Naive thymus-derived CD4-positive, alpha-beta T cell (primary cell): ENCODE measurements at regions not wholly inside any gene's neighbourhood (a gene's known extent, or its start where the extent isn't known, plus 50 kb on each side); places are given as distances from the start of the nearest gene placed in this dataset.
A peak's percentile ranks its signal among the peaks of the same experiment; 100 is the strongest.

Experiments
- ATAC-seq: fragments of 150-1000 bp; cut with Tn5 transposase; 2 replicates; pipeline ENCODE4 v1.10.0; 2021; ENCODE audit warnings: mild to moderate bottlenecking, moderate library complexity
- CTCF ChIA-PET: fragments of 350-600 bp; sonication (Branson Sonifier 250); formaldehyde crosslinking; loops from one replicate; lab custom pipeline; 2021; ENCODE audit warnings: antibody characterized with exemption; lab: Charles Lee
- POLR2A ChIA-PET: fragments of 350-600 bp; sonication (Branson Sonifier 250); formaldehyde crosslinking; loops from one replicate; lab custom pipeline; 2021; ENCODE audit warnings: antibody characterized with exemption, inconsistent platforms; lab: Charles Lee
- DNase-seq, 9 donors: peaks; one replicate each; pipeline versions ENCODE4 v3.0.0 to v3.0.0-alpha.2; 2020 to 2022; ENCODE audit warnings: mixed read lengths in 1 of 9
- H3K27ac ChIP-seq: one replicate; pipeline ENCODE4 v1.7.0; 2013; ENCODE audit warnings: mild to moderate bottlenecking, low read depth, low read length, moderate library complexity
- H3K27me3 ChIP-seq, 2 donors: one replicate each; pipeline ENCODE4 v1.7.0; 2013; ENCODE audit warnings: low read length in 2 of 2, mild to moderate bottlenecking in 2 of 2, moderate library complexity in 2 of 2; ENCODE audit not compliant: control insufficient read depth in 2 of 2, insufficient read depth in 2 of 2
- H3K36me3 ChIP-seq, 3 experiments: 1 replicate in 2 of 3; 2 replicates in 1 of 3; pipeline ENCODE4 v1.7.0; 2013; ENCODE audit warnings: low read length in 3 of 3, mild to moderate bottlenecking in 3 of 3, moderate library complexity in 1 of 3; ENCODE audit not compliant: insufficient read depth in 3 of 3, control insufficient read depth in 2 of 3
- H3K4me1 ChIP-seq, 2 donors: one replicate each; pipeline ENCODE4 v1.7.0; 2013; ENCODE audit warnings: low read length in 2 of 2, mild to moderate bottlenecking in 2 of 2, moderate library complexity in 1 of 2; ENCODE audit not compliant: control insufficient read depth in 2 of 2, insufficient read depth in 2 of 2
- H3K4me3 ChIP-seq: 2 replicates; pipeline ENCODE4 v1.7.0; 2013; ENCODE audit warnings: mild to moderate bottlenecking, low read length
- H3K9me3 ChIP-seq, 3 experiments: 1 replicate in 2 of 3; 2 replicates in 1 of 3; pipeline ENCODE4 v1.7.0; 2013; ENCODE audit warnings: low read length in 3 of 3; ENCODE audit not compliant: control insufficient read depth in 2 of 3
- H3K27ac Mint-ChIP-seq, 9 donors: one replicate each; pipeline ENCODE4 v1.8.0; 2020 to 2022; ENCODE audit warnings: mixed read lengths in 9 of 9, mild to moderate bottlenecking in 8 of 9, moderate library complexity in 5 of 9, inconsistent platforms in 2 of 9
- H3K27me3 Mint-ChIP-seq, 5 donors: one replicate each; pipeline ENCODE4 v1.8.0; 2021 to 2022; ENCODE audit warnings: mixed read lengths in 5 of 5, mild to moderate bottlenecking in 1 of 5
- H3K36me3 Mint-ChIP-seq, 5 donors: one replicate each; pipeline ENCODE4 v1.8.0; 2020 to 2022; ENCODE audit warnings: mixed read lengths in 5 of 5, mild to moderate bottlenecking in 3 of 5, inconsistent platforms in 1 of 5
- H3K4me1 Mint-ChIP-seq, 7 donors: one replicate each; pipeline ENCODE4 v1.8.0; 2020 to 2022; ENCODE audit warnings: mixed read lengths in 7 of 7, mild to moderate bottlenecking in 3 of 7, inconsistent platforms in 1 of 7
- H3K4me3 Mint-ChIP-seq, 10 donors: one replicate each; pipeline ENCODE4 v1.8.0; 2020 to 2022; ENCODE audit warnings: mild to moderate bottlenecking in 10 of 10, mixed read lengths in 10 of 10, moderate library complexity in 6 of 10, inconsistent platforms in 2 of 10
- H3K9me3 Mint-ChIP-seq, 11 donors: one replicate each; pipeline ENCODE4 v1.8.0; 2020 to 2022; ENCODE audit warnings: mixed read lengths in 11 of 11, mild to moderate bottlenecking in 4 of 11, inconsistent platforms in 1 of 11, moderate library complexity in 1 of 11
- intact Hi-C, 2 donors: fragments of 100-400 bp; cut with micrococcal nuclease; formaldehyde crosslinking; loops; one replicate each; pipeline ENCODE4 v1.15.1; 2023

DNA sequence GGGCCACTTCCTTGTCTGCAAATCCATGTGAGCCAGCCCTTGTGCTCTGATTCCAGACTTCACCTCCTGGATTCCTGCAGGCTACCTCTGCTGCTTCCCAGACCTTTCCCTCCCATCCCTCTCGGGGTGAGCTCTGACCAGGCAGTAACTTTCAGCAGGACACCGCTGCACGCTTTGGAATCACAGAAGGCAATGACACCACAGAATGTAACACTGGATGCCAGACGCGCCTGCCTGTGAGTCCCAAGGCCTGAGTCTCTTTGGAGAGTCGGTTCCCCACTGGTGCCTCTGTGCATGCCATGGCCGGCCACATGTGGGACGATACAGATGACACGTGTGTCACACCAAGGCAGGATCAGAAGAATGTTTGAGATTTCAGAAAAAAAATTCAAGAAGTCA is 89.7 kb upstream of the ERRFI1 start:
- DNase-seq (no peak), ATAC-seq (no peak)
- no peaks in the 10 kb centered on the region for H3K9me3 ChIP-seq
- Mint-ChIP-seq H3K27ac (no peak overlapping the region), H3K36me3 (no peaks in the 10 kb centered on the region), H3K27me3 (peaks cover 0 to 2% (median 0%) of the 10 kb centered on the region in 5 donors), H3K9me3 (no peaks in the 10 kb centered on the region), H3K4me3 (no peak overlapping the region), H3K4me1 (peaks cover 6 to 23% (median 12%) of the 10 kb centered on the region in 7 donors)
- H3K27me3 ChIP-seq, result no peaks in the 10 kb centered on the region
- POLR2A ChIA-PET, result no interaction called here
- CTCF ChIA-PET, result no interaction called here
- no peak overlapping the region for H3K27ac ChIP-seq
- no peak overlapping the region for H3K4me3 ChIP-seq
- intact Hi-C loops, result no loop called here
- peaks cover 5% of the 10 kb centered on the region in 2 donors for H3K4me1 ChIP-seq
- H3K36me3 ChIP-seq, result no peaks in the 10 kb centered on the region

DNA sequence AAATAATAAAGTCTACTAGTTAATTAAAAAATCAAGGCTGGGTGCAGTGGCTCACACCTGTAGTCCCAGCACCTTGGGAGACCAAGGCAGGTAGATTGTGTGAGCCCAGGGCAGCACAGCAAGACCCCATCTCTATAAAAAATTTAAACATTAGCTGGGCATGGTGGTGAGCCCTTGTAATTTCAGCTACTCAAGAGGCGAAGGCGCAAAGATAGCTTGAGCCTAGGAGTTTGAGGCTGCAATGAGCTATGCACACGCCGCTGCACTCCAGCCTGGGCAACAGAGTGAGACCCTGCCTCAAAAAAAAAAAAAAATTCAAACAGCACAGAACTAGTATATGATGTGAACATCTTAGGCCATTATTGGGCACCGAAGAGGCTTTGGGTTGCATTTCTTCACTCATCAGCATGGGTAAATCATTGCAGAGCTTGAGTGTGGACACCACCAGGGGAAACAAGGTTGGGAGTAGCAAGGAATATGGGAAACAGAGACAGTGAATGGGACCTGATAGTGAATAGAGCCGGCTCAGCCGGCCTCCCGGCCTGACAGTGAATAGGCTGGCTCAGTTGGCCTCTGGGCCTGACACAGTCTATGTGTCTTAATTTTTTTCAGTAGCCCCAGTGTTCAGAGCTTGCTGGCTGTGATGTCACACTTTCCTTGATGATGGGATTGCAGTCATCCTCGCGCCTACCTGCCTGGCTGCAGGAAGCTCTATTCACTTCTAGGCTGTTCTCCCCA is 89.1 kb upstream of the ERRFI1 start:
- Mint-ChIP-seq H3K4me3 (no peak overlapping the region), H3K4me1 (peaks cover 0 to 17% (median 9%) of the 10 kb centered on the region in 7 donors), H3K9me3 (no peaks in the 10 kb centered on the region), H3K27me3 (peaks cover 0 to 5% (median 0%) of the 10 kb centered on the region in 5 donors), H3K36me3 (no peaks in the 10 kb centered on the region), H3K27ac (peak overlapping the region in 2 of 9 donors; percentile 44 to 67)
- Histone ChIP-seq H3K4me3 (no peak overlapping the region), H3K9me3 (no peaks in the 10 kb centered on the region), H3K4me1 (peaks cover 0 to 5% of the 10 kb centered on the region in 2 donors), H3K27ac (no peak overlapping the region), H3K27me3 (no peaks in the 10 kb centered on the region), H3K36me3 (no peaks in the 10 kb centered on the region)
- intact Hi-C loops, result no loop called here
- POLR2A ChIA-PET, result no interaction called here
- CTCF ChIA-PET, result no interaction called here
- ATAC-seq (no peak), DNase-seq (no peak)

DNA sequence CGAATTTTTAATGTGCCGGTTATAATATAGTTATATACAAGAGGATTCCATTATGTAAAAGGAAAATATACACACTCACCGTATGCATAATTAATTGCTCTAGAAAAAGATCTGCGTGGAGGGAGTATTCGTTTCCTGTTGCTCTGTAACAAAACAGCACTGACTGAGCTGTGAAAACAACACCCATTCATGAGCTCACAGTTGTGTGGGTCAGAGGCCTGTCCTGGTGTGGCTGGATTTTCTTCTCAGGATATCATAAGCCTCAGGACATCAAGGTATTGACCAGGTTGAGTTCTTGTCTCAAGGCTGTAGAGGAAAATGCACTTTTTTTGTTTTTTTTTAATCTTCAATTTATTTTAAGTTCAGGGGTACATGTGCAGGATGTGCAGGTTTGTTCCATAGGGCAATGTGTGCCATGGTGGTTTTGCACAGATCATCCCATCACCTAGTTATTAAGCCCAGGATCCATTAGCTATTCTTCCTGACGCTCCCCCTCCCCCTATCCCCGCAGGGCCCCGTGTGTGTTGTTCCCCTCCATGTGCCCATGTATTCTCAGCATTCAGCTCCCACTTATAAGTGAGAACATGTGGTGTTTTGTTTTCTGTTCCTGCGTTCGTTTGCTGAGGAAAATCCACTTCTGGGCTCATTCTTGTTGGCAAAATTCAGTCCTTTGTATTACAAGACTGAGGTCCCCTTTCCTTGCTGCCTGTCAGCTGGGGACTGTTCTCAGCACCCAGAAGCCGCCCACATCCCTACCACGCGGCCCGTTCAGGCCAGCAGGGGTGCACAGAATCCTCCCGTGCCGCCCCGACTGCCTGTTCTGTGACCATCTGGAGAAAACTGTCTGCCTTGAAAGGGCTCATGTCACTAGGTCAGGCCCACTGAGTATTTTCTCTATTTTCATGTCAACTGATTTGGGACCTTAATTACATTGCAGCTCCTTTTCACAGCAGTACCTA is 87.4 kb upstream of the ERRFI1 start:
- Mint-ChIP-seq H3K36me3 (no peaks in the 10 kb centered on the region), H3K4me3 (peak overlapping the region in 1 of 10 donors; percentile 20), H3K9me3 (peaks cover 0 to 3% (median 0%) of the 10 kb centered on the region in 11 donors), H3K4me1 (peaks cover 0 to 14% (median 8%) of the 10 kb centered on the region in 7 donors), H3K27me3 (peaks cover 0 to 9% (median 0%) of the 10 kb centered on the region in 5 donors), H3K27ac (peak overlapping the region in 1 of 9 donors; percentile 63)
- ATAC-seq, result peak; percentile 56
- Histone ChIP-seq H3K27ac (no peak overlapping the region), H3K4me3 (no peak overlapping the region), H3K9me3 (no peaks in the 10 kb centered on the region), H3K27me3 (no peaks in the 10 kb centered on the region), H3K4me1 (peaks cover 0 to 5% of the 10 kb centered on the region in 2 donors), H3K36me3 (no peaks in the 10 kb centered on the region)
- POLR2A ChIA-PET, result interaction anchor here (0.7 kb wide), 1 partner anchor 87 kb away, joined by 5 read pairs; no protein-coding TSS in a partner anchor
- CTCF ChIA-PET, result interaction anchor here (1.1 kb wide), 1 partner anchor 107 kb away, joined by 3 read pairs; no protein-coding TSS in a partner anchor
- DNase-seq, result no peak
- intact Hi-C loops, result loop anchor here in 1 of 2 donors (5.0 kb wide), 1 partner anchor 39 kb away; no protein-coding TSS in a partner anchor

DNA sequence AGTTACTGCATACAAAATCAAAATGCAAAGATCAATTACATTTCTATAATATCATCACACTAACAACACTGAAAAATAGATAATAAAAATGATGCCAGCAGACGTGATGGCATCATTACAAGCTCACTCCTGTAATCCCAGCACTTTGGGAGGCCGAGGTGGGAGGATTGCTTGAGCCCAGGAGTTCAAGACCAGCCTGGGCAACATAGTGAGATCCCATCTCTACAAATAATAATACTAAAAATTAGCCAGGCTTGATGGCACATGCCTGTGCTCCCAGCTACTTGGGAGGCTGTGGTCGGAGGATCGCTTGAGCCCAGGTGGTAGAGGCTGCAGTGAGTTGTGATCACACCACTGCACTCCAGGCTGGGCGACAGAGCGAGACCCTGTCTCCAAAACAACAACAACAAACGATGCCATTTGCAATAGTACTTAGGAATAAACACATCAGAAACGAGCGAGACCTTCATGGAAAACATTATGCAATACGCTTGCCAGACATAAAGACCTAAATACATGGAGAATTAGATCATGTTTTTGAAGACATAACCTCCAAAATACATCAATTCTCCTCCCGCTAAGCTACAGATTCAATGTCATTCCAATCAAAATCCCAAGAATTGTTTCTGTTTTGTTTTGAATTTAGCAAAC is 86.6 kb upstream of the ERRFI1 start:
- intact Hi-C loops, result loop anchor here in 1 of 2 donors (5.0 kb wide), 1 partner anchor 40 kb away; no protein-coding TSS in a partner anchor
- DNase-seq (no peak), ATAC-seq (no peak)
- Mint-ChIP-seq H3K4me3 (no peak overlapping the region), H3K4me1 (peaks cover 0 to 14% (median 8%) of the 10 kb centered on the region in 7 donors), H3K27me3 (peaks cover 0 to 12% (median 0%) of the 10 kb centered on the region in 5 donors), H3K9me3 (peaks cover 0 to 3% (median 0%) of the 10 kb centered on the region in 11 donors), H3K27ac (no peak overlapping the region), H3K36me3 (no peaks in the 10 kb centered on the region)
- no peaks in the 10 kb centered on the region for H3K9me3 ChIP-seq
- no peaks in the 10 kb centered on the region for H3K27me3 ChIP-seq
- no peaks in the 10 kb centered on the region for H3K36me3 ChIP-seq
- H3K27ac ChIP-seq, result no peak overlapping the region
- ChIA-PET CTCF (interaction anchor here (1.1 kb wide), 1 partner anchor 108 kb away, joined by 3 read pairs; no protein-coding TSS in a partner anchor), POLR2A (interaction anchor here (0.7 kb wide), 1 partner anchor 88 kb away, joined by 5 read pairs; no protein-coding TSS in a partner anchor)
- peaks cover 0 to 5% of the 10 kb centered on the region in 2 donors for H3K4me1 ChIP-seq
- H3K4me3 ChIP-seq, result no peak overlapping the region

DNA sequence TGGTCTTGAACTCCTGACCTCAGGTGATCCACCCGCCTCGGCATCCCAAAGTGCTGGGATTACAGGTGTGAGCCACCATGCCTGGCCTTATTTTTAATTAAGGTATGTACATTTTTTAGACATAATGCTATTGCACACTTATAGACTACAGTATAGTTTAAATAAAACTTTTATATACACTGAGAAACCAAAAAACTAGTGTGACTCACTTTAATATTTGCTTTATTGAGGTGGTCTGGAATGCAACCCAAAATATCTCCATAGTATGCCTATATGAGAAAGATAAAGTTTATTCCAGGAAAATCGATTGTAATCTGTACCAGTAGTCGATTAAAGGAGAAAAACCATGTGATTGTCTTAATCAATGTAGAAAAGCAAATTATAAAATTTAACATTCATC is 85.5 kb upstream of the ERRFI1 start:
- ChIA-PET CTCF (no interaction called here), POLR2A (no interaction called here)
- H3K36me3 ChIP-seq, result no peaks in the 10 kb centered on the region
- H3K27me3 ChIP-seq, result no peaks in the 10 kb centered on the region
- H3K27me3 Mint-ChIP-seq, result peaks cover 0 to 12% (median 0%) of the 10 kb centered on the region in 5 donors
- peaks cover 0 to 3% (median 0%) of the 10 kb centered on the region in 11 donors for H3K9me3 Mint-ChIP-seq
- no peak overlapping the region for H3K4me3 Mint-ChIP-seq
- peaks cover 0 to 5% of the 10 kb centered on the region in 2 donors for H3K4me1 ChIP-seq
- no peaks in the 10 kb centered on the region for H3K9me3 ChIP-seq
- no peaks in the 10 kb centered on the region for H3K36me3 Mint-ChIP-seq
- peaks cover 0 to 14% (median 8%) of the 10 kb centered on the region in 7 donors for H3K4me1 Mint-ChIP-seq
- no peak overlapping the region for H3K4me3 ChIP-seq
- intact Hi-C loops, result loop anchor here in 1 of 2 donors (5.0 kb wide), 1 partner anchor 41 kb away; no protein-coding TSS in a partner anchor
- no peak overlapping the region for H3K27ac Mint-ChIP-seq
- H3K27ac ChIP-seq, result no peak overlapping the region
- ATAC-seq, result no peak
- DNase-seq, result no peak

DNA sequence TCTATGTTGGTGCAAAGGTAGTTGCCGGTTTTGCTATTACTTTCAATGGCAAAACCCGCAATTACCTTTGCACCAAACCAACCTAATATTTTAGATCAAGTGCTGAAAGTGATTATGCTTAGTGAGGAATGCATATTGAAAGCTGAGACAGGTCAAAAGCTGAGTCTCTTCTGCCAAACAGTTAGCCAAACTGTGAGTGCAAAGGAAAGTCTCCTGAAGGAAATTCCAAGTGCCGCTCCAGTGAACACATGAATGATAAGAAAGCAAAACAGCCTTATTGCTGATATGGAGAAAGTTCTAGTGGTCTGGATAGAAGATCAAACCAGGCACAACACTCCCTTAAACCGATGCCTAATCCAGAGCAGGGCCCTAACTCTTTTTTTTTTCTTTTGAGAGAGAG is 83.1 kb upstream of the ERRFI1 start:
- Mint-ChIP-seq H3K36me3 (no peaks in the 10 kb centered on the region), H3K9me3 (peaks cover 0 to 5% (median 0%) of the 10 kb centered on the region in 11 donors), H3K4me1 (peaks cover 0 to 14% (median 8%) of the 10 kb centered on the region in 7 donors), H3K27ac (no peak overlapping the region), H3K27me3 (peaks cover 0 to 14% (median 0%) of the 10 kb centered on the region in 5 donors), H3K4me3 (no peak overlapping the region)
- ChIA-PET CTCF (no interaction called here), POLR2A (no interaction called here)
- H3K9me3 ChIP-seq, result no peaks in the 10 kb centered on the region
- DNase-seq, result no peak
- peaks cover 0 to 5% of the 10 kb centered on the region in 2 donors for H3K4me1 ChIP-seq
- no peak for ATAC-seq
- no peaks in the 10 kb centered on the region for H3K27me3 ChIP-seq
- H3K36me3 ChIP-seq, result no peaks in the 10 kb centered on the region
- H3K4me3 ChIP-seq, result no peak overlapping the region
- H3K27ac ChIP-seq, result no peak overlapping the region
- intact Hi-C loops, result no loop called here
